Ovary (tissue), 7 donors: ENCODE measurements at regions not wholly inside any gene's neighbourhood (a gene's known extent, or its start where the extent isn't known, plus 50 kb on each side); places are given as distances from the start of the nearest gene placed in this dataset.
"Not testable (repeated sequence)": the region's sequence is repeated elsewhere in the genome, so short reads cannot be mapped to it uniquely, and the experiment has no call there.

Experiments used
- DNase-seq, 5 donors: peaks; one replicate each; pipeline ENCODE4 v3.0.0-alpha.2; 2019 to 2020
- H3K27ac ChIP-seq, 2 donors: fragments of 200-600 bp; one replicate each; pipeline versions ENCODE4 v1.5.1 to v1.8.0; 2019 to 2022
- H3K27me3 ChIP-seq: fragments of 200-600 bp; one replicate; pipeline ENCODE4 v1.8.0; 2022
- H3K36me3 ChIP-seq: fragments of 200-600 bp; sonication (generic); one replicate; pipeline ENCODE4 v1.5.1; 2019
- H3K4me1 ChIP-seq: one replicate; pipeline ENCODE4 v1.8.1; 2013; ENCODE audit warnings: mild to moderate bottlenecking, moderate library complexity; ENCODE audit not compliant: insufficient read depth
- H3K4me3 ChIP-seq: fragments of 200-600 bp; sonication (generic); one replicate; pipeline ENCODE4 v1.5.1; 2017
- H3K9me3 ChIP-seq, 2 donors: fragments of 200-600 bp in 1 of 2; sonication (generic) in 1 of 2; one replicate each; pipeline versions ENCODE4 v1.5.1 to v1.8.1; 2013 to 2019; ENCODE audit warnings: mild to moderate bottlenecking in 1 of 2, moderate library complexity in 1 of 2
- EP300 ChIP-seq: sonication (generic); formaldehyde crosslinking; IDR thresholded peaks from one replicate; pipeline ENCODE4 v1.6.1; 2017; ENCODE audit warnings: antibody characterized with exemption
- POLR2A ChIP-seq: fragments of 450-650 bp; IDR thresholded peaks from one replicate; pipeline ENCODE4 v1.6.1; 2017; ENCODE audit warnings: antibody characterized with exemption, mild to moderate bottlenecking, moderate library complexity
- WGBS, 3 donors: extraction: QIAGEN DNeasy Blood & Tissue Kit in 1 of 3; methylation state at CpG; one replicate each; pipeline versions ENCODE4 v1.1.5 to v1.1.7; 2013 to 2017; 5-methylcytosine and 5-hydroxymethylcytosine counted together
- intact Hi-C, 4 donors: fragments of 100-400 bp; cut with DNase I; formaldehyde crosslinking; loops; one replicate each; pipeline versions ENCODE4 v1.11.0 to v1.15.1; 2022 to 2023
- TF ChIP-seq, protein P1 (sequence below), 3 donors: fragments of 450-650 bp in 2 of 3; fragments of 200-600 bp in 1 of 3; IDR thresholded peaks; one replicate each; pipeline versions ENCODE4 v1.5.1 to v1.8.0; 2016 to 2022; ENCODE audit warnings: antibody characterized with exemption in 3 of 3, mild to moderate bottlenecking in 1 of 3
- donor health status: DM: no; HTN: no; CAD: no; lungs with moderate emphysema.
- donor health status: DM: no; HTN: no; CAD: no.
- donor health status: Bipolar disorder and iron deficiency.
- donor health status: DM: no; HTN: no; CAD: no.
- donor health status: DM: yes; HTN: yes; CAD: no.

DNA sequence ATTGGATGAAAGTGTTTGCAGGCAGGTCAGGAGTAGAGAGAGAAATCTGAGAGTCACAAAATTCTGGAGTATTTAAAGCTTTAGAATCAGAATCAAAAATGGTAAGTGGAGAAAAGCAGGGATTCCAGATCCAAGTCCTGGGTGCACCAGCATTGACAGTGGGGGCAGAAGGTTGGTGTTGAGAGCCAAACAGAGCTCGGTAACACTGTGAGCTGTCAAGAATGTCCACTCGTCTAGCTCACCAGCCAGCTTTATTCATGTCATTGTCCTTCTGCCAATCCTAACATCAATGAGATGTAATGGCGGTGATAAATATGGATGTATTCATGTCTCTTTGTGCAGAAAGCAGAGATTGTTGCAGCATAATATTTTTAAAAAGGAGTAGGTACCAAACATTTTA, 128.8 kb downstream of the KLF6 start:
- no peaks in the 10 kb centered on the region for H3K27me3 ChIP-seq
- no peak for DNase-seq
- H3K9me3 ChIP-seq, result no peaks in the 10 kb centered on the region
- H3K4me1 ChIP-seq, result no peaks in the 10 kb centered on the region
- TF ChIP-seq POLR2A (no peak), EP300 (no peak)
- TF ChIP-seq, protein P1, sequence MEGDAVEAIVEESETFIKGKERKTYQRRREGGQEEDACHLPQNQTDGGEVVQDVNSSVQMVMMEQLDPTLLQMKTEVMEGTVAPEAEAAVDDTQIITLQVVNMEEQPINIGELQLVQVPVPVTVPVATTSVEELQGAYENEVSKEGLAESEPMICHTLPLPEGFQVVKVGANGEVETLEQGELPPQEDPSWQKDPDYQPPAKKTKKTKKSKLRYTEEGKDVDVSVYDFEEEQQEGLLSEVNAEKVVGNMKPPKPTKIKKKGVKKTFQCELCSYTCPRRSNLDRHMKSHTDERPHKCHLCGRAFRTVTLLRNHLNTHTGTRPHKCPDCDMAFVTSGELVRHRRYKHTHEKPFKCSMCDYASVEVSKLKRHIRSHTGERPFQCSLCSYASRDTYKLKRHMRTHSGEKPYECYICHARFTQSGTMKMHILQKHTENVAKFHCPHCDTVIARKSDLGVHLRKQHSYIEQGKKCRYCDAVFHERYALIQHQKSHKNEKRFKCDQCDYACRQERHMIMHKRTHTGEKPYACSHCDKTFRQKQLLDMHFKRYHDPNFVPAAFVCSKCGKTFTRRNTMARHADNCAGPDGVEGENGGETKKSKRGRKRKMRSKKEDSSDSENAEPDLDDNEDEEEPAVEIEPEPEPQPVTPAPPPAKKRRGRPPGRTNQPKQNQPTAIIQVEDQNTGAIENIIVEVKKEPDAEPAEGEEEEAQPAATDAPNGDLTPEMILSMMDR (IDR thresholded peaks at IDR 0.05), result no peak
- 71 to 77% (median 73%) methylated on average over 3 of the region's 3 CpGs for WGBS, 3 donors
- no peak overlapping the region for H3K4me3 ChIP-seq
- no peak overlapping the region for H3K27ac ChIP-seq
- intact Hi-C loops, result no loop called here
- no peaks in the 10 kb centered on the region for H3K36me3 ChIP-seq

DNA sequence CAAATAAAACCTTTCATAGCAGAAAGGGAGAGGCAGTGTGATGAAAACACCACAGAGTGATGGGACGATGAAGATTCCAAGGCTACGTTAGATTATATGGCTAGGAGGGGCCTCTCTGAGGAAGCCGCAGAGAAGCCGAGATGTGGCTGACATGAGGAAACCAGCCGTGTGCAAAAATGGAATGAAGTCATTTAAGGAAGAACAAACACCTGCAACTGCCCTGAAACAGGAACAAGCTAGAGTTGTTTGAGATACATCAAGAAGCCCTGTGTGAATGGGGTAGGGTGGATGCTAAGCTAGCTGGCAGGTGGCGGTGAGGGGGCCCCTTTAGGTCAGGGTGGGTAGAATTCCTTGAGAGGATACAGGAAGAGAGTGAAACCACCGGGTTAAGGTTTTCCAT, 129.5 kb downstream of the KLF6 start:
- Histone ChIP-seq H3K27me3 (no peaks in the 10 kb centered on the region), H3K4me1 (no peaks in the 10 kb centered on the region), H3K27ac (no peak overlapping the region), H3K4me3 (no peak overlapping the region), H3K36me3 (no peaks in the 10 kb centered on the region), H3K9me3 (no peaks in the 10 kb centered on the region)
- intact Hi-C loops, result no loop called here
- 73 to 79% (median 74%) methylated on average over 7 of the region's 7 CpGs for WGBS, 3 donors
- DNase-seq, result no peak
- TF ChIP-seq, protein P1 (IDR thresholded peaks at IDR 0.05), result no peak
- TF ChIP-seq EP300, result no peak
- TF ChIP-seq POLR2A, result no peak

DNA sequence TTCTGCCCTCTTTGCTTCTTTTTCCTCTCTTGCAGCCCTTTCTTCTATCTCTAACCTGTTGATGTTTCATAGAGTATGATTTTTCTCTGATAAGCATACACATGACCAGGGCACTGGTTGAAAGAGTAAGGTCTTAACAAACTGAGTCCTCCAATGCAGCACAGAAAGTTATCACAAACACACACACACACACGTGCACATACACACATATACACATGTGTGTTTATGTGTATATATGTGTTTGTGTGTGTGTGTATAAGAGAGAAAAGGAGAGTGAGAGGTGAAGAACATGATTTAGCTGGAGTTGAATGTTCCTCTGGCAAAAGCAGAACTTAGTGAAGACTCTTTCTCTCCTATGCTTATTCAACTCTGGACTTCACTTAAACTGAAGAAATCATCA, 130.0 kb downstream of the KLF6 start:
- Histone ChIP-seq H3K4me1 (no peaks in the 10 kb centered on the region), H3K9me3 (no peaks in the 10 kb centered on the region), H3K27me3 (no peaks in the 10 kb centered on the region), H3K27ac (no peak overlapping the region), H3K36me3 (no peaks in the 10 kb centered on the region), H3K4me3 (no peak overlapping the region)
- no peak for DNase-seq
- WGBS, 3 donors, result 61 to 68% (median 65%) methylated on average over 1 of the region's 1 CpG
- intact Hi-C loops, result no loop called here
- no peak for TF ChIP-seq POLR2A
- TF ChIP-seq EP300, result no peak
- TF ChIP-seq, protein P1 (IDR thresholded peaks at IDR 0.05), result no peak

DNA sequence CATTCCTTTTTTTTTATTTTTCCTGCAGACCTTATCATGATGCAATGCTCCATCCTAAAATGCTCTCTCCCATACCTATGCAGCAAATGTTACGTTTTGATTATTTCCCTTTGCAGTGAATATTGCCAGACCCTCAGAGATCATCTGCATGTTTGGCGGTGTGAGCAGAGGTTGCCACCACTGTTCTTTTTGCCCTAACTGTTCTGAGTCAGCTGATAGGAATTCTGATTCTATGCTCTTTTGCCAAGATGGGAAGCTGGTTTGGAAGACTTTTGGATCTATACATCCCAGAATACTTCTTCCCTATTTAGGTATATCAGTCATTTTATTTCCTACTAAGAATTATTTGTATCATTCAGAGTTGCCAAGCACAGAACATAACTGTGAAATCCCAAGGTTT, 130.5 kb downstream of the KLF6 start:
- TF ChIP-seq, protein P1 (IDR thresholded peaks at IDR 0.05), result no peak
- TF ChIP-seq EP300 (no peak), POLR2A (no peak)
- Histone ChIP-seq H3K27ac (no peak overlapping the region), H3K4me1 (no peaks in the 10 kb centered on the region), H3K27me3 (no peaks in the 10 kb centered on the region), H3K9me3 (no peaks in the 10 kb centered on the region), H3K4me3 (no peak overlapping the region), H3K36me3 (no peaks in the 10 kb centered on the region)
- 64 to 74% (median 68%) methylated on average over 2 of the region's 2 CpGs for WGBS, 3 donors
- intact Hi-C loops, result no loop called here
- DNase-seq, result no peak

DNA sequence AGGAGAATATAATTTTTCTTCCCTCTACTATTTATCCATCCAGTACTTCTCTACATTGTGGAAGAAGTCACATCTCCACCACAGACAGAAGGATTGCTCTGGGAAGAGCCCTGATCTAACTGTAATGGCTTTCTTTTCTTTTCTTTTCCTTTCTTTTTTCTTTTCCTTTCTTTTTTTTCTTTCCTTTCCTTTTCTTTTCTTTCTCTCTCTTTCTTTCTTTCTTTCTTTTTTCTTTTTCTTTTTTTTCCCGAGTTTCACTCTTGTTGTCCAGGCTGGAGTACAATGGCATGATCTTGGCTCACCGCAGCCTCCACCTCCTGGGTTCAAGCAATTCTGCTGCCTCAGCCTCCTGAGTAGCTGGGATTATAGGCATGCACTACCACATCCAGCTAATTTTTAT, 131.7 kb downstream of the KLF6 start:
- H3K36me3 ChIP-seq, H3K4me3 ChIP-seq, intact Hi-C loops, H3K4me1 ChIP-seq, H3K9me3 ChIP-seq, H3K27me3 ChIP-seq, H3K27ac ChIP-seq, DNase-seq: not testable (repeated sequence)
- 68 to 89% (median 72%) methylated on average over 2 of the region's 2 CpGs for WGBS, 3 donors
